NT2/D1 (cell line): ENCODE measurements at regions not wholly inside any gene's neighbourhood (a gene's known extent, or its start where the extent isn't known, plus 50 kb on each side); places are given as distances from the start of the nearest gene placed in this dataset.

ENCODE experiments used
- DNase-seq: peaks from one replicate; pipeline ENCODE4 v3.0.0-alpha.2; 2011; ENCODE audit warnings: low read depth, low spot score
- H3K27me3 ChIP-seq: 2 replicates; pipeline ENCODE4 v1.6.0; 2011; ENCODE audit warnings: mild to moderate bottlenecking; ENCODE audit not compliant: insufficient read length, insufficient read depth
- H3K36me3 ChIP-seq: 2 replicates; pipeline ENCODE4 v1.6.1; 2011; ENCODE audit warnings: mild to moderate bottlenecking, low read length, mixed read lengths; ENCODE audit not compliant: insufficient read depth, insufficient read length
- H3K4me1 ChIP-seq: 2 replicates; pipeline ENCODE4 v1.5.1; 2011; ENCODE audit not compliant: insufficient read depth, insufficient read length
- H3K4me3 ChIP-seq: 2 replicates; pipeline ENCODE4 v1.5.1; 2011; ENCODE audit warnings: low read depth; ENCODE audit not compliant: insufficient read length
- H3K9ac ChIP-seq: 2 replicates; pipeline ENCODE4 v1.6.0; 2011; ENCODE audit warnings: low read depth; ENCODE audit not compliant: insufficient read length
- H3K9me3 ChIP-seq: 2 replicates; pipeline ENCODE4 v1.5.1; 2011; ENCODE audit warnings: mild to moderate bottlenecking, low read length; ENCODE audit not compliant: insufficient read depth
- SUZ12 ChIP-seq: IDR thresholded peaks from 2 replicates; pipeline ENCODE4 v1.6.1; 2011; ENCODE audit not compliant: insufficient read length, insufficient read depth; ENCODE audit errors: extremely low read depth
- YY1 ChIP-seq: IDR thresholded peaks from 2 replicates; pipeline ENCODE4 v1.6.1; 2011; ENCODE audit not compliant: insufficient read length, insufficient read depth
- ZNF274 ChIP-seq: IDR thresholded peaks from 2 replicates; pipeline ENCODE4 v1.6.1; 2011; ENCODE audit warnings: mild to moderate bottlenecking, low read depth, low read length

- DNase-seq = no peak
- Histone ChIP-seq H3K36me3 (no peaks in the 10 kb centered on the region), H3K4me1 (no peaks in the 10 kb centered on the region), H3K4me3 (no peak overlapping the region), H3K9ac (no peak overlapping the region), H3K27me3 (no peaks in the 10 kb centered on the region), H3K9me3 (no peaks in the 10 kb centered on the region)
- TF ChIP-seq SUZ12 = no peak
- TF ChIP-seq YY1 = no peak
- no peak for TF ChIP-seq ZNF274
These were observed 304.3 kb upstream of the ESRRG start for GRCh38 chr1:217027403-217028080.

- no peak overlapping the region for H3K4me3 ChIP-seq
- H3K9me3 ChIP-seq = no peaks in the 10 kb centered on the region
- no peaks in the 10 kb centered on the region for H3K36me3 ChIP-seq
- H3K4me1 ChIP-seq = no peaks in the 10 kb centered on the region
- H3K27me3 ChIP-seq = no peaks in the 10 kb centered on the region
- TF ChIP-seq YY1 = no peak
- TF ChIP-seq SUZ12 = no peak
- TF ChIP-seq ZNF274 = no peak
- no peak for DNase-seq
- H3K9ac ChIP-seq = no peak overlapping the region
These were observed 303.3 kb upstream of the ESRRG start for GRCh38 chr1:217026531-217026930.

- Histone ChIP-seq H3K4me1 (no peaks in the 10 kb centered on the region), H3K9ac (no peak overlapping the region), H3K9me3 (no peaks in the 10 kb centered on the region), H3K36me3 (no peaks in the 10 kb centered on the region), H3K27me3 (no peaks in the 10 kb centered on the region), H3K4me3 (no peak overlapping the region)
- no peak for DNase-seq
- no peak for TF ChIP-seq SUZ12
- no peak for TF ChIP-seq ZNF274
- no peak for TF ChIP-seq YY1
These were observed 302.2 kb upstream of the ESRRG start for GRCh38 chr1:217025381-217025780.

- TF ChIP-seq ZNF274 (no peak), SUZ12 (no peak), YY1 (no peak)
- no peaks in the 10 kb centered on the region for H3K9me3 ChIP-seq
- no peak overlapping the region for H3K9ac ChIP-seq
- H3K27me3 ChIP-seq = no peaks in the 10 kb centered on the region
- H3K4me3 ChIP-seq = no peak overlapping the region
- no peaks in the 10 kb centered on the region for H3K36me3 ChIP-seq
- DNase-seq = no peak
- no peaks in the 10 kb centered on the region for H3K4me1 ChIP-seq
These were observed 301.7 kb upstream of the ESRRG start for GRCh38 chr1:217024911-217025310.

GRCh38 chr1:217021956-217022355 lies 298.7 kb upstream of the ESRRG start:
- no peaks in the 10 kb centered on the region for H3K36me3 ChIP-seq
- H3K9ac ChIP-seq = no peak overlapping the region
- no peak for DNase-seq
- H3K4me1 ChIP-seq = no peaks in the 10 kb centered on the region
- no peaks in the 10 kb centered on the region for H3K27me3 ChIP-seq
- TF ChIP-seq SUZ12 (no peak), ZNF274 (no peak)
- no peaks in the 10 kb centered on the region for H3K9me3 ChIP-seq
- no peak overlapping the region for H3K4me3 ChIP-seq

- H3K9me3 ChIP-seq = no peaks in the 10 kb centered on the region
- H3K27me3 ChIP-seq = no peaks in the 10 kb centered on the region
- no peaks in the 10 kb centered on the region for H3K4me1 ChIP-seq
- no peak overlapping the region for H3K4me3 ChIP-seq
- no peak for DNase-seq
- no peak overlapping the region for H3K9ac ChIP-seq
- no peaks in the 10 kb centered on the region for H3K36me3 ChIP-seq
- no peak for TF ChIP-seq ZNF274
- no peak for TF ChIP-seq SUZ12
- no peak for TF ChIP-seq YY1
These were observed 298.2 kb upstream of the ESRRG start for GRCh38 chr1:217021400-217021799.

- Histone ChIP-seq H3K9me3 (no peaks in the 10 kb centered on the region), H3K27me3 (no peaks in the 10 kb centered on the region), H3K36me3 (no peaks in the 10 kb centered on the region), H3K9ac (no peak overlapping the region), H3K4me3 (no peak overlapping the region), H3K4me1 (no peaks in the 10 kb centered on the region)
- DNase-seq = no peak
- TF ChIP-seq YY1 (no peak), ZNF274 (no peak), SUZ12 (no peak)
These were observed 296.2 kb upstream of the ESRRG start for GRCh38 chr1:217019475-217019874.
